GDM1 (cell line): ENCODE measurements at regions not wholly inside any gene's neighbourhood (a gene's known extent, or its start where the extent isn't known, plus 50 kb on each side); places are given as distances from the start of the nearest gene placed in this dataset.
"Not testable (repeated sequence)": the region's sequence is repeated elsewhere in the genome, so short reads cannot be mapped to it uniquely, and the experiment has no call there.

Experiments used
- DNase-seq: peaks from one replicate; lab custom pipeline; 2025; lab: John Stamatoyannopoulos, UW

DNA sequence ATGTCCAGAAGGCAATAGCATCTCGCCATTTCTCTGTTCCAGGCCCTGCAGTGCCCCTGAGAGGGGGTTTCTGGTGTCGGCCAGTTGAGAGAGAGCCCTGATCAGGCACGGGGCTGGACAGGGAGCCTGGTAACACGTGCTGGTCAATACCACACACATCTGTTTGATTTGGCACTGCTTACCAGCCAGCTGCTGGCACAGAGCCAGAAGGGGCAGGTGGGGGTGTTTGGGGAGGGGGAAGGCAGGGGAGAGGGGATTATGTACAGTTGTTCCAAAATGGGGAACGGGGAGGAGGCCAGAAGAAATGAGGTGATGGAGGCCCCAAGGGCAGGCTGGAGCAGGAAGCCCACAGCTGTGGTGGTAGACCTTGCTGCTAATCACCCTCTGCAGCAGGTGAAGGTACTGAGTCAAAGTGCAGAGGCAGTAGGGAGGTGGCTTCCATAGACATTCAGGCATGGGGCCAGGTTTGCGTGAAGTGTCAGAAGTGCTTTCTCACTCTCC, 153.5 kb upstream of the LPP start:
- no peak for DNase-seq

DNA sequence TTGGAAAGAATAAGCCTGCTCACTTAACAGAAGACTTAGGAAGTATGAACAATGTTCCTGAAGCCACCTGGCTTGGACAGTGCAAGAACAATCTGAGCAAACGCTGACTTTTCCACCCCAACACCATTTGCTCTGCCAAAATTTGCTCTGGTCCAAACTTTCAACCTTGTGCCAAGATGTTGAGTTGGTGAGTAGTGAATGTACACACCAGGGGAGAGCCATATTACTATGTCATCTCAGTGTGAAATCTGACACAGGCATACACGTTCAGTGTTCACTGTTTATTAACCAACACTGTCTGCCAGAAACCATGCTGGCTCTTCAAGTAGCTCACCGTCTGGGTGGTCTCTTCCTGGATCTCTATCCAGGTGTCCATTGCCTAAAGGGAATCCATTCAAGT, 152.9 kb upstream of the LPP start:
- no peak for DNase-seq

DNA sequence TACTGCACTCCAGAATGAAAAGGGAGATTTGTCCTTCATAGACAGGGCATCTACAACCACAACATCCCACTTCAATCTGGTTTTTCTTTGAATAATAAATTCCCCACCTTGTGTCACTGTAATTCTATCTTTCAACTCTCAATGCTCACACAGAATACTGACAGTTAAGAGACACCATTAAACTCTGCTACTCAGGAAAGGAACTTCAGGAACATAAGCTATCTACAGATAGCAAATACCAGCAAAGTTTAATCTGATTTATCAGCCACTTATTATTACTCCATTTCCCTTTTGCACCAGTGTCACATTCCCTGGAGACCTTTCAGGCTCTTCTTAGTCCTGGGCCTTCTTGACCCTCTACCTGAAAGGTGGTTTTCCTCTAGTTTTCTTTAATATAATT, 152.0 kb upstream of the LPP start:
- DNase-seq = no peak

DNA sequence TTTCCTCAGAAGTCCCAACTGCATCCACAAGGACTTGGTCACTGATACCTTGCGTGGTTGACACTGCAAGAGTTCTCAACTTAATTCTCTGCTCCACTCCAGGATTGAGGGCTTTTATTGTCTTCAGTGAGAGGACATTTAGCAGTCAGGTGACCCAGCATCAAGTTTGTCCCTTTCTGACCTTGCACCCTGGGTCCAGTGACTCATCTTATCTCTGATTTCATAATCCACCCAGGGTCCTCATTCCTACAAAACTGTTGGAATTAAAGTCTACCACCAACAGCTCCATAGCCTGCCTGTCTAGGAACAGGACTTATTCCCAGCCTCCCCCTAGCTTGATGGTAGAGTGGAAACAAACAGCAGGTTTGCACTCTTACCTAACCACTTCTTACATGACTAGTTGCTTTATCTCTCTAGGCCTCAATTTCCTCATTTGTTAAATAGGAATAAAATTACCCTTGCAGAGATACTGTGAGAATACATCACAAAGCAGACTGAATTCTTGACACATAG, 151.3 kb upstream of the LPP start:
- no peak for DNase-seq

DNA sequence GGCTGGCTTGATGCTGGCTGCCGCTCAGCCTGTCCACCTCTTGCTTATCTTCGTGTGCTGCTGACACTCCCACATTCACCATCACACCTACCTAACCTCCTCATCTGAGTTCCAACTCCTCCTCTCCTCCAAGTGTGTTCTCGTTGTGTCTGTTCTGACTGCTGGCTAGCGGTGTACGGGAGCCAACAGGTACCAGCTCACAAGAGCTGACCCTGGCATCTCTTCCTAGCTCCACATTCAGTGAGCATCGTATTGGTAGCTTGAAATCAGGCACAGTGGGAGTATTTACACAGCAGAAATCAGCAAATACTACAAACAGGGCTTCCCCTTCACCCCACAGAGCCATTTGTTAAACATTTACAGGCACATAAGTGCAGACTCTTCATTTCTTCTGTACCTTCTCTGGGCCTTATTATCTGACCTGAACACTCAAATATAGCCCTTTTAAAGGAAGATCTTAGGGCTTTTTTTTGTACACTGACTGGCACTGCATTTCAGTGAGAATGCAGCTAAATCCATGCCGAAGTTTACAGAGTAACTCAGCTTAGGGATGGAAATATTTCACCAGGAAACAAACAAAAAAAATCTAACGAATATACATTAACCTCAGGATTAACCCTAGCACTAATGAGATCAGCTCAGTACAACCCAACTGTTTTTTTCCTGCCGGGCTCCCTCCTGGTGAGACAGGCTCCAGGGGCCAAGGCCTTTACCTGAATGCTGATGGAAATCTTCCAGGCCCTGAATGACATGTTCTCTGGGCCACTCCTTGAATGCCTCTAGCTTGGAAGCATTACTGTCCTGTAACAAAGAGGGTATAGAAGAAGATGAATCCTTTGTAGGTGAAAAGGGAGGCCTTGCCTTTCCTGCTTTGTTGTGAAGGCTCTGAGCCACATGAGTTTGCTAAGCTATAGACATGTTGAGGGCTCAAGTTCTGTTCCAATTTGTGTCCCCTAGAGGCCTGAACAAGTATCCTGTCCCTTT, 150.5 kb upstream of the LPP start:
- DNase-seq = no peak

DNA sequence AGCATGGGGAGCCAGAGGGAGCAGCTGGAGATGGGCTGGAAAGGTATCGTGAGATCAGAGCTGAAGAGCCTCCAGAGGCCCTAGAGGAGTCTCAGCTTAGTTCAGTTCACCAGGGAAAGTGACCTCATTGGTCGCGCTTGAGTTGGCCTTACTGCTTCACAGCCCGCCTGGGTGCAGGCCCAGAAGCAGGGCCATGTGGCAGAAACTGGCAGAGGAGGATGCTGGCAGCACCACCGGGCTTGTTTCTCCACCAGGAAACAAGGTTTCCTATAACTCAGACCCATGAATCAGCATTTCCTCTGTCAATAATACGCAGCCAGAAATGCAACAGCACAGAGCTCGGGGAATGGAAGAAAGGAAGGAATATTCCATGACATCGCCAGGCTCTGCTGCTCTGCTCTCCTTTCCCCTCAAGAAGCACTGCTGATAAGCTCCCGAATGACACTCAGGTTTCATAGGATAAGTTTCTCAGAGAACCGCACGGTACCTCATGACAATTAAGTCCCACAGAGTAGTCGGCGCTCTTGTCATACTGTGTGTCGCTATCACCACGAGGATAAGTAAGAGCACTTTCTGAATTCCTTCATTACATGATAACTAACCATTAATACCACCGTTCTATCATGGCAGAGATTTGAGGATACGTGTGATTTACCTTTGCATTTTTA, 147.1 kb upstream of the LPP start:
- no peak for DNase-seq

GRCh38 chr3:188007897-188008296, 146.1 kb upstream of the LPP start:
- no peak for DNase-seq

- DNase-seq = no peak
Observed at GRCh38 chr3:188008582-188009213, 145.3 kb upstream of the LPP start.

GRCh38 chr3:188010478-188010877, 143.5 kb upstream of the LPP start:
- DNase-seq = no peak

DNA sequence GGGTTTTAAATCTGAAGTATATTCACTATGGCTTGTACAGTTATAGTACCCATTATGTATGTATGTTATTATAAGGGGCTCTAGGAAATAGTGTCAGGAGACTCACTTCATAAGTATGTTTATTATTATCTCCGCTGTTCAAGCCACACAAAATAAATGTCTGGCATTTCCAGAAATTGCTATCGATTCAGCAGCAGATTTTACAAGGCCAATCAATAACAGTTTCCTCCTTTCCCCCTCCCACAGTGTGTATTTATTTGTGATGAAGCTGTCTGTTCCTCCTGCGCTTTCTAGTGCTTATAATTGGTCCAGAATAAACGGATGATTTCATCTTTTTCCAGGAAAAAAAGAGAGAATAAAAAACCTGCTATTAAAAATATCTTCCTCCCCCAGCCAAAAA, 134.2 kb upstream of the LPP start:
- DNase-seq = no peak

GRCh38 chr3:188021041-188021440, 132.9 kb upstream of the LPP start:
- DNase-seq = no peak

GRCh38 chr3:188021502-188022040, 132.4 kb upstream of the LPP start:
- no peak for DNase-seq

- DNase-seq = not testable (repeated sequence)
Observed at GRCh38 chr3:188022902-188023301, 131.1 kb upstream of the LPP start.

GRCh38 chr3:188025555-188025954, 128.4 kb upstream of the LPP start:
- DNase-seq = no peak

GRCh38 chr3:188026191-188026968, 127.6 kb upstream of the LPP start:
- DNase-seq = no peak

- DNase-seq = no peak
Observed at GRCh38 chr3:188031121-188031520, 122.8 kb upstream of the LPP start.

DNA sequence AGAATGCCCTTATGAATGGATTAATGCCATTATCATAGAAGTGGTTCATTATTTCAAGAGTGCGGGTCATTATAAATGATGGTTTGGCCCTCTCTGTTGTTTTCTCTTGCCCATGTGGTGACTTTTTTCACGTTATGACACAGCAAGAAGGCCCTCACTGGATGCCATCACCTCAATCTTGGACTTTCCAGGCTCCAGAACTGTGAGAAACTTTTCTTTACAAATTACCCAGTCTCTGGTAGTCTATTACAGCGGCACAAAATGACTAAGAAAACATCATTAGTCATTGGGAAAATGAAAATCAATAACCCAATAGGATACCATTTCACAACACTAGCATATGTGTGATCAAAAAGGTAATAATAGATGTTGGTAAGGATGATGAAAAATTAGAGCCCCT, 119.0 kb upstream of the LPP start:
- no peak for DNase-seq

- DNase-seq = no peak
Observed at GRCh38 chr3:188036375-188037194, 117.4 kb upstream of the LPP start.

DNA sequence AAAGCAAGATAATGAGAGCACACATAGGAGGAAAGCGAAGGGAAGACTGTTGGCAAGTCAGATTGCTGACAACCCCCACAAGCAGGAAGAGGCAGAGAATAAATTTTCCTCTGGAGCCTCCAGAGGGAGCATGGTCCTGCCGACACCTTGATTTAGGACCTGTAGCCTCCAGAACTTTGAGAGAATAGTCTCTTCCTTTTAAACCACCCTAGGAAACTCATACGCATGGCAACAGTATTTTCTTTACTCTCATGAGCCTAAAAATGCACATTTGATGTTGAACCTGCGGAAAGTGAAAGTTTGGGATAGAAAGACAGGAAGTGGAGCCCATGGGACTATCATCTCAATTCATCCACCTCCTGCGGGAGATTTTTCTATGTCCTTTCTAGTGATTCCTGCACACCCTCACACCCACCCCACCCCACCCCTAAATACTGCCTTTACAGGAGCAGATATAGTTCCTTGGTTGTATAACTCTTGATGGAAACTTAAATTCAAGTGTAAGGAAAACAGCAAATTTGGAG, 116.7 kb upstream of the LPP start:
- DNase-seq = no peak

DNA sequence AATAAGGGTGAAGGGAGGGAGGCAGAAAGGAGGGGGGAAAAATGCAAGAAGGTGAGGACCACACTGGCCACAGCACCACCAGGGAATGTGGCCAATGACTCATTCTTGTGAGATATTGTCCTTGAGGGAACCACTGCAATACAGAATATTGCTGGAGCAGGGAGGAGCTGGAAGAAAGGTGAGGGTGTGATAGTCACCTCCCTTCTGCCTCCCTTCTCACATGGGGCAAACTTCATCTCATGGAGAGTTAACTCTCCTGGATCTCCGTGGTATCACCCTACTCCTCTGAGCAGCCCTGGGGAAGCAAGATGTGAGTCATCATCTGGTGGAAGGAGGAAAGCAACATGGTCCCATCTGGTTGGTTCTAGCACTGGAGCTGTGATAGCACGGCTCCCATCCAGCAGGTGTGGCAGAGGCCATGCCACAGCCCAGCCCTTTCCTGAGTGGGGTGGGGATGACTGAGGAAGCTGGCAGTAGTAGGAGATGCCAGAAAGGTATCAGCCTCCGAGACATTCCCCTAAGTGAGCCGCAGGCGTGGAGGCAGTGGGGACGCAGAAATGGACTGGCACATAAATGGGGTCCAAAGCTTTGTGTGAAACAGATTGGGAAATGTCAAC, 115.9 kb upstream of the LPP start:
- DNase-seq = no peak
